WTC11 (cell line): ENCODE measurements at regions not wholly inside any gene's neighbourhood (a gene's known extent, or its start where the extent isn't known, plus 50 kb on each side); places are given as distances from the start of the nearest gene placed in this dataset.
"Not testable (repeated sequence)": the region's sequence is repeated elsewhere in the genome, so short reads cannot be mapped to it uniquely, and the experiment has no call there.

Experiments
- ELF4 ChIP-seq: sonication (generic); formaldehyde crosslinking; IDR thresholded peaks from 2 replicates; pipeline ENCODE4 v1.8.1; 2022; ENCODE audit warnings: low read depth, mild to moderate bottlenecking, moderate library complexity, missing genetic modification reagents
- MXD4 ChIP-seq: fragments of 250-450 bp; sonication (Bioruptor Pico); IDR thresholded peaks from 2 replicates; pipeline ENCODE4 v1.8.0; 2021; ENCODE audit warnings: mild to moderate bottlenecking, moderate library complexity, borderline replicate concordance
- NR1H2 ChIP-seq: sonication (generic); formaldehyde crosslinking; IDR thresholded peaks from 2 replicates; pipeline ENCODE4 v1.9.0; 2021; ENCODE audit warnings: mild to moderate bottlenecking, moderate library complexity, missing genetic modification reagents
- NR2C2 ChIP-seq: sonication (generic); formaldehyde crosslinking; IDR thresholded peaks from 2 replicates; pipeline ENCODE4 v1.8.0; 2022; ENCODE audit warnings: mild to moderate bottlenecking, missing genetic modification reagents
- SP1 ChIP-seq: sonication (generic); formaldehyde crosslinking; conservative IDR thresholded peaks from 2 replicates; pipeline ENCODE4 v1.8.1; 2022; ENCODE audit warnings: missing genetic modification reagents
- TCF7 ChIP-seq: sonication (generic); formaldehyde crosslinking; IDR thresholded peaks from 2 replicates; pipeline ENCODE4 v1.8.0; 2022; ENCODE audit warnings: mild to moderate bottlenecking, low read depth, missing genetic modification reagents, moderate library complexity
- TEAD1 ChIP-seq: sonication (generic); formaldehyde crosslinking; IDR thresholded peaks from 2 replicates; pipeline ENCODE4 v1.8.0; 2022; ENCODE audit warnings: mild to moderate bottlenecking, missing genetic modification reagents
- ZNF263 ChIP-seq: sonication (generic); formaldehyde crosslinking; IDR thresholded peaks from 2 replicates; pipeline ENCODE4 v1.8.1; 2022; ENCODE audit warnings: low read depth, mild to moderate bottlenecking, moderate library complexity, missing genetic modification reagents
- TF ChIP-seq, protein P1 (sequence below): fragments of 200-600 bp; IDR thresholded peaks from 2 replicates; pipeline ENCODE4 v1.8.0; 2022; ENCODE audit warnings: antibody characterized with exemption
- TF ChIP-seq, protein P2 (sequence below): fragments of 250-450 bp; sonication (Bioruptor Pico); IDR thresholded peaks from 2 replicates; pipeline ENCODE4 v1.9.0; 2021; ENCODE audit warnings: mild to moderate bottlenecking, borderline replicate concordance
- TF ChIP-seq, protein P3 (sequence below): sonication (generic); formaldehyde crosslinking; conservative IDR thresholded peaks from 2 replicates; pipeline ENCODE4 v1.8.1; 2023; ENCODE audit warnings: mild to moderate bottlenecking, low read depth, missing genetic modification reagents, moderate library complexity
- TF ChIP-seq, protein P4 (sequence below): sonication (generic); formaldehyde crosslinking; IDR thresholded peaks from 2 replicates; pipeline ENCODE4 v1.8.1; 2023; ENCODE audit warnings: mild to moderate bottlenecking, missing genetic modification reagents, moderate library complexity
- TF ChIP-seq, protein P5 (sequence below): sonication (generic); formaldehyde crosslinking; IDR thresholded peaks from 2 replicates; pipeline ENCODE4 v1.8.1; 2022; ENCODE audit warnings: low read depth, mild to moderate bottlenecking, moderate library complexity, missing genetic modification reagents, borderline replicate concordance
- TF ChIP-seq, protein P6 (sequence below): sonication (generic); formaldehyde crosslinking; IDR thresholded peaks from 2 replicates; pipeline ENCODE4 v1.8.1; 2023; ENCODE audit warnings: mild to moderate bottlenecking, missing genetic modification reagents

DNA sequence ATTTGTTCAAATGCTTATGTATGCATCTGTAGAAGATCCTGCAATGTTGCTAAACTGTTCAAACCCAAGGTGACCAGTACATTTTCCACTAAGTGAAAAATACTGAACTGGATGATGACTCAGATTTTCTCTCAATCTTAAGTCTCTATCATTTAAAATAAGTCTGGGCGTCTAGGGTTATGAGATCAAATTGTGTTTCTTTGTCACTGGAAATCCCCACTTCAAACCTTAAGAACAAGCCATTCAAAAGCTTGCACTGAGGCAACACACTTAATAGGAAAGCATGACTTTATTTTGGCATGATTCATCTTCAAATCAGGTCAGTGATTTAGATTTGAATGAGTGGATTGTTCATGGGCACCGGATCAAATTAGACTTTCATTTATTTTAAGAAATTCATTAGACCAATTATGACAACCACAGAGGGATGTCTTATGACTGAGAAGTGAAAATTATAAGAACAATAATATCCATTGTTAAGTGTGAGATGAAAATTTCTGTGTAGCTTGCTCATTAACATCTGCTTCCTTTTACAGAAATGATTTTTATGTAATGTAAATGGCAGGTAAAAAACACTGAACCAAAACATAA is 203.6 kb downstream of the ANKRD30BL start:
- not testable (repeated sequence) for TF ChIP-seq MXD4; ZNF263 (CRISPR knock-in tag); NR1H2; TEAD1; TCF7; ELF4; SP1; NR2C2 (CRISPR knock-in tag)
- TF ChIP-seq, protein P1, sequence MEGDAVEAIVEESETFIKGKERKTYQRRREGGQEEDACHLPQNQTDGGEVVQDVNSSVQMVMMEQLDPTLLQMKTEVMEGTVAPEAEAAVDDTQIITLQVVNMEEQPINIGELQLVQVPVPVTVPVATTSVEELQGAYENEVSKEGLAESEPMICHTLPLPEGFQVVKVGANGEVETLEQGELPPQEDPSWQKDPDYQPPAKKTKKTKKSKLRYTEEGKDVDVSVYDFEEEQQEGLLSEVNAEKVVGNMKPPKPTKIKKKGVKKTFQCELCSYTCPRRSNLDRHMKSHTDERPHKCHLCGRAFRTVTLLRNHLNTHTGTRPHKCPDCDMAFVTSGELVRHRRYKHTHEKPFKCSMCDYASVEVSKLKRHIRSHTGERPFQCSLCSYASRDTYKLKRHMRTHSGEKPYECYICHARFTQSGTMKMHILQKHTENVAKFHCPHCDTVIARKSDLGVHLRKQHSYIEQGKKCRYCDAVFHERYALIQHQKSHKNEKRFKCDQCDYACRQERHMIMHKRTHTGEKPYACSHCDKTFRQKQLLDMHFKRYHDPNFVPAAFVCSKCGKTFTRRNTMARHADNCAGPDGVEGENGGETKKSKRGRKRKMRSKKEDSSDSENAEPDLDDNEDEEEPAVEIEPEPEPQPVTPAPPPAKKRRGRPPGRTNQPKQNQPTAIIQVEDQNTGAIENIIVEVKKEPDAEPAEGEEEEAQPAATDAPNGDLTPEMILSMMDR, result not testable (repeated sequence)
- TF ChIP-seq, protein P2, sequence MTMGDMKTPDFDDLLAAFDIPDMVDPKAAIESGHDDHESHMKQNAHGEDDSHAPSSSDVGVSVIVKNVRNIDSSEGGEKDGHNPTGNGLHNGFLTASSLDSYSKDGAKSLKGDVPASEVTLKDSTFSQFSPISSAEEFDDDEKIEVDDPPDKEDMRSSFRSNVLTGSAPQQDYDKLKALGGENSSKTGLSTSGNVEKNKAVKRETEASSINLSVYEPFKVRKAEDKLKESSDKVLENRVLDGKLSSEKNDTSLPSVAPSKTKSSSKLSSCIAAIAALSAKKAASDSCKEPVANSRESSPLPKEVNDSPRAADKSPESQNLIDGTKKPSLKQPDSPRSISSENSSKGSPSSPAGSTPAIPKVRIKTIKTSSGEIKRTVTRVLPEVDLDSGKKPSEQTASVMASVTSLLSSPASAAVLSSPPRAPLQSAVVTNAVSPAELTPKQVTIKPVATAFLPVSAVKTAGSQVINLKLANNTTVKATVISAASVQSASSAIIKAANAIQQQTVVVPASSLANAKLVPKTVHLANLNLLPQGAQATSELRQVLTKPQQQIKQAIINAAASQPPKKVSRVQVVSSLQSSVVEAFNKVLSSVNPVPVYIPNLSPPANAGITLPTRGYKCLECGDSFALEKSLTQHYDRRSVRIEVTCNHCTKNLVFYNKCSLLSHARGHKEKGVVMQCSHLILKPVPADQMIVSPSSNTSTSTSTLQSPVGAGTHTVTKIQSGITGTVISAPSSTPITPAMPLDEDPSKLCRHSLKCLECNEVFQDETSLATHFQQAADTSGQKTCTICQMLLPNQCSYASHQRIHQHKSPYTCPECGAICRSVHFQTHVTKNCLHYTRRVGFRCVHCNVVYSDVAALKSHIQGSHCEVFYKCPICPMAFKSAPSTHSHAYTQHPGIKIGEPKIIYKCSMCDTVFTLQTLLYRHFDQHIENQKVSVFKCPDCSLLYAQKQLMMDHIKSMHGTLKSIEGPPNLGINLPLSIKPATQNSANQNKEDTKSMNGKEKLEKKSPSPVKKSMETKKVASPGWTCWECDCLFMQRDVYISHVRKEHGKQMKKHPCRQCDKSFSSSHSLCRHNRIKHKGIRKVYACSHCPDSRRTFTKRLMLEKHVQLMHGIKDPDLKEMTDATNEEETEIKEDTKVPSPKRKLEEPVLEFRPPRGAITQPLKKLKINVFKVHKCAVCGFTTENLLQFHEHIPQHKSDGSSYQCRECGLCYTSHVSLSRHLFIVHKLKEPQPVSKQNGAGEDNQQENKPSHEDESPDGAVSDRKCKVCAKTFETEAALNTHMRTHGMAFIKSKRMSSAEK (CRISPR knock-in tag), result not testable (repeated sequence)
- TF ChIP-seq, protein P3, sequence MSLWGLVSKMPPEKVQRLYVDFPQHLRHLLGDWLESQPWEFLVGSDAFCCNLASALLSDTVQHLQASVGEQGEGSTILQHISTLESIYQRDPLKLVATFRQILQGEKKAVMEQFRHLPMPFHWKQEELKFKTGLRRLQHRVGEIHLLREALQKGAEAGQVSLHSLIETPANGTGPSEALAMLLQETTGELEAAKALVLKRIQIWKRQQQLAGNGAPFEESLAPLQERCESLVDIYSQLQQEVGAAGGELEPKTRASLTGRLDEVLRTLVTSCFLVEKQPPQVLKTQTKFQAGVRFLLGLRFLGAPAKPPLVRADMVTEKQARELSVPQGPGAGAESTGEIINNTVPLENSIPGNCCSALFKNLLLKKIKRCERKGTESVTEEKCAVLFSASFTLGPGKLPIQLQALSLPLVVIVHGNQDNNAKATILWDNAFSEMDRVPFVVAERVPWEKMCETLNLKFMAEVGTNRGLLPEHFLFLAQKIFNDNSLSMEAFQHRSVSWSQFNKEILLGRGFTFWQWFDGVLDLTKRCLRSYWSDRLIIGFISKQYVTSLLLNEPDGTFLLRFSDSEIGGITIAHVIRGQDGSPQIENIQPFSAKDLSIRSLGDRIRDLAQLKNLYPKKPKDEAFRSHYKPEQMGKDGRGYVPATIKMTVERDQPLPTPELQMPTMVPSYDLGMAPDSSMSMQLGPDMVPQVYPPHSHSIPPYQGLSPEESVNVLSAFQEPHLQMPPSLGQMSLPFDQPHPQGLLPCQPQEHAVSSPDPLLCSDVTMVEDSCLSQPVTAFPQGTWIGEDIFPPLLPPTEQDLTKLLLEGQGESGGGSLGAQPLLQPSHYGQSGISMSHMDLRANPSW (CRISPR knock-in tag), result not testable (repeated sequence)
- TF ChIP-seq, protein P4, sequence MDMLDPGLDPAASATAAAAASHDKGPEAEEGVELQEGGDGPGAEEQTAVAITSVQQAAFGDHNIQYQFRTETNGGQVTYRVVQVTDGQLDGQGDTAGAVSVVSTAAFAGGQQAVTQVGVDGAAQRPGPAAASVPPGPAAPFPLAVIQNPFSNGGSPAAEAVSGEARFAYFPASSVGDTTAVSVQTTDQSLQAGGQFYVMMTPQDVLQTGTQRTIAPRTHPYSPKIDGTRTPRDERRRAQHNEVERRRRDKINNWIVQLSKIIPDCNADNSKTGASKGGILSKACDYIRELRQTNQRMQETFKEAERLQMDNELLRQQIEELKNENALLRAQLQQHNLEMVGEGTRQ (CRISPR knock-in tag), result not testable (repeated sequence)
- TF ChIP-seq, protein P5, sequence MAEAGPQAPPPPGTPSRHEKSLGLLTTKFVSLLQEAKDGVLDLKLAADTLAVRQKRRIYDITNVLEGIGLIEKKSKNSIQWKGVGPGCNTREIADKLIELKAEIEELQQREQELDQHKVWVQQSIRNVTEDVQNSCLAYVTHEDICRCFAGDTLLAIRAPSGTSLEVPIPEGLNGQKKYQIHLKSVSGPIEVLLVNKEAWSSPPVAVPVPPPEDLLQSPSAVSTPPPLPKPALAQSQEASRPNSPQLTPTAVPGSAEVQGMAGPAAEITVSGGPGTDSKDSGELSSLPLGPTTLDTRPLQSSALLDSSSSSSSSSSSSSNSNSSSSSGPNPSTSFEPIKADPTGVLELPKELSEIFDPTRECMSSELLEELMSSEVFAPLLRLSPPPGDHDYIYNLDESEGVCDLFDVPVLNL (CRISPR knock-in tag), result not testable (repeated sequence)
- TF ChIP-seq, protein P6, sequence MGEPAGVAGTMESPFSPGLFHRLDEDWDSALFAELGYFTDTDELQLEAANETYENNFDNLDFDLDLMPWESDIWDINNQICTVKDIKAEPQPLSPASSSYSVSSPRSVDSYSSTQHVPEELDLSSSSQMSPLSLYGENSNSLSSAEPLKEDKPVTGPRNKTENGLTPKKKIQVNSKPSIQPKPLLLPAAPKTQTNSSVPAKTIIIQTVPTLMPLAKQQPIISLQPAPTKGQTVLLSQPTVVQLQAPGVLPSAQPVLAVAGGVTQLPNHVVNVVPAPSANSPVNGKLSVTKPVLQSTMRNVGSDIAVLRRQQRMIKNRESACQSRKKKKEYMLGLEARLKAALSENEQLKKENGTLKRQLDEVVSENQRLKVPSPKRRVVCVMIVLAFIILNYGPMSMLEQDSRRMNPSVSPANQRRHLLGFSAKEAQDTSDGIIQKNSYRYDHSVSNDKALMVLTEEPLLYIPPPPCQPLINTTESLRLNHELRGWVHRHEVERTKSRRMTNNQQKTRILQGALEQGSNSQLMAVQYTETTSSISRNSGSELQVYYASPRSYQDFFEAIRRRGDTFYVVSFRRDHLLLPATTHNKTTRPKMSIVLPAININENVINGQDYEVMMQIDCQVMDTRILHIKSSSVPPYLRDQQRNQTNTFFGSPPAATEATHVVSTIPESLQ (CRISPR knock-in tag), result not testable (repeated sequence)
